ENCODE measurements at regions not wholly inside any gene's neighbourhood (a gene's known extent, or its start where the extent isn't known, plus 50 kb on each side); places are given as distances from the start of the nearest gene placed in this dataset.

DNA sequence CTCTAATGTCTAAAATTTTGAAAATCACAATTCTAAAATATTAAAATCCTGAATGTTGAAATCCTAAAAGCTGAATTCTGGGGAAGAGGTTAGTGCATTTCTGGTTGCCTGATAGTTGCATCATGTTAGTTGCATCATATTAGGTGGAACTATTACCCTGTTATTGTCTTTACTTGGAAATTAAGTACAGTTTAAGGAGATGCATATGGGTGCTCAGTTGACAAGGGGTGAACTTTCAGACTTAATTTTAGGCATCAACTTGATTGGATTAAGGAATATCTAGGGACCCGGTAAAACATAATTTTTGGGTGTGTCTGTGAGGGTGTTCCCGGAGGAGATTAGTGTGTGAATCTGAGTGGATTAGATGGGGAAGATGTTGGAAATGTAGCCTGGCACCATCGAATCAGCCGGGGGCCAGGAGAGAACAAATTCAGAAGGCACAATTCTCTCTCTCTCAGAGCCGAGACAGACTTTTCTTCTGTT is 409.8 kb downstream of the PLCL1 start:
- TF ChIP-seq SMAD4 (CRISPR knock-in tag; IDR thresholded peaks at IDR 0.05) (no peak), ZNF416 (CRISPR knock-in tag; IDR thresholded peaks at IDR 0.05) (no peak), ZNF138 (CRISPR knock-in tag; conservative IDR thresholded peaks at IDR 0.05) (no peak), ZNF232 (CRISPR knock-in tag; IDR thresholded peaks at IDR 0.05) (no peak), ZNF423 (CRISPR knock-in tag; IDR thresholded peaks at IDR 0.05) (no peak)
- TF ChIP-seq, protein P1, sequence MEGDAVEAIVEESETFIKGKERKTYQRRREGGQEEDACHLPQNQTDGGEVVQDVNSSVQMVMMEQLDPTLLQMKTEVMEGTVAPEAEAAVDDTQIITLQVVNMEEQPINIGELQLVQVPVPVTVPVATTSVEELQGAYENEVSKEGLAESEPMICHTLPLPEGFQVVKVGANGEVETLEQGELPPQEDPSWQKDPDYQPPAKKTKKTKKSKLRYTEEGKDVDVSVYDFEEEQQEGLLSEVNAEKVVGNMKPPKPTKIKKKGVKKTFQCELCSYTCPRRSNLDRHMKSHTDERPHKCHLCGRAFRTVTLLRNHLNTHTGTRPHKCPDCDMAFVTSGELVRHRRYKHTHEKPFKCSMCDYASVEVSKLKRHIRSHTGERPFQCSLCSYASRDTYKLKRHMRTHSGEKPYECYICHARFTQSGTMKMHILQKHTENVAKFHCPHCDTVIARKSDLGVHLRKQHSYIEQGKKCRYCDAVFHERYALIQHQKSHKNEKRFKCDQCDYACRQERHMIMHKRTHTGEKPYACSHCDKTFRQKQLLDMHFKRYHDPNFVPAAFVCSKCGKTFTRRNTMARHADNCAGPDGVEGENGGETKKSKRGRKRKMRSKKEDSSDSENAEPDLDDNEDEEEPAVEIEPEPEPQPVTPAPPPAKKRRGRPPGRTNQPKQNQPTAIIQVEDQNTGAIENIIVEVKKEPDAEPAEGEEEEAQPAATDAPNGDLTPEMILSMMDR (IDR thresholded peaks at IDR 0.05): no peak
- TF ChIP-seq, protein P2, sequence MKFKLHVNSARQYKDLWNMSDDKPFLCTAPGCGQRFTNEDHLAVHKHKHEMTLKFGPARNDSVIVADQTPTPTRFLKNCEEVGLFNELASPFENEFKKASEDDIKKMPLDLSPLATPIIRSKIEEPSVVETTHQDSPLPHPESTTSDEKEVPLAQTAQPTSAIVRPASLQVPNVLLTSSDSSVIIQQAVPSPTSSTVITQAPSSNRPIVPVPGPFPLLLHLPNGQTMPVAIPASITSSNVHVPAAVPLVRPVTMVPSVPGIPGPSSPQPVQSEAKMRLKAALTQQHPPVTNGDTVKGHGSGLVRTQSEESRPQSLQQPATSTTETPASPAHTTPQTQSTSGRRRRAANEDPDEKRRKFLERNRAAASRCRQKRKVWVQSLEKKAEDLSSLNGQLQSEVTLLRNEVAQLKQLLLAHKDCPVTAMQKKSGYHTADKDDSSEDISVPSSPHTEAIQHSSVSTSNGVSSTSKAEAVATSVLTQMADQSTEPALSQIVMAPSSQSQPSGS (CRISPR knock-in tag; IDR thresholded peaks at IDR 0.05; ENCODE audit: borderline replicate concordance, low read depth): no peak
- TF ChIP-seq, protein P3, sequence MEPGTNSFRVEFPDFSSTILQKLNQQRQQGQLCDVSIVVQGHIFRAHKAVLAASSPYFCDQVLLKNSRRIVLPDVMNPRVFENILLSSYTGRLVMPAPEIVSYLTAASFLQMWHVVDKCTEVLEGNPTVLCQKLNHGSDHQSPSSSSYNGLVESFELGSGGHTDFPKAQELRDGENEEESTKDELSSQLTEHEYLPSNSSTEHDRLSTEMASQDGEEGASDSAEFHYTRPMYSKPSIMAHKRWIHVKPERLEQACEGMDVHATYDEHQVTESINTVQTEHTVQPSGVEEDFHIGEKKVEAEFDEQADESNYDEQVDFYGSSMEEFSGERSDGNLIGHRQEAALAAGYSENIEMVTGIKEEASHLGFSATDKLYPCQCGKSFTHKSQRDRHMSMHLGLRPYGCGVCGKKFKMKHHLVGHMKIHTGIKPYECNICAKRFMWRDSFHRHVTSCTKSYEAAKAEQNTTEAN (CRISPR knock-in tag; IDR thresholded peaks at IDR 0.05): no peak
- TF ChIP-seq, protein P4, sequence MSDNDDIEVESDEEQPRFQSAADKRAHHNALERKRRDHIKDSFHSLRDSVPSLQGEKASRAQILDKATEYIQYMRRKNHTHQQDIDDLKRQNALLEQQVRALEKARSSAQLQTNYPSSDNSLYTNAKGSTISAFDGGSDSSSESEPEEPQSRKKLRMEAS (CRISPR knock-in tag; IDR thresholded peaks at IDR 0.05): no peak
- TF ChIP-seq, protein P5, sequence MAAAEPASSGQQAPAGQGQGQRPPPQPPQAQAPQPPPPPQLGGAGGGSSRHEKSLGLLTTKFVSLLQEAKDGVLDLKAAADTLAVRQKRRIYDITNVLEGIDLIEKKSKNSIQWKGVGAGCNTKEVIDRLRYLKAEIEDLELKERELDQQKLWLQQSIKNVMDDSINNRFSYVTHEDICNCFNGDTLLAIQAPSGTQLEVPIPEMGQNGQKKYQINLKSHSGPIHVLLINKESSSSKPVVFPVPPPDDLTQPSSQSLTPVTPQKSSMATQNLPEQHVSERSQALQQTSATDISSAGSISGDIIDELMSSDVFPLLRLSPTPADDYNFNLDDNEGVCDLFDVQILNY (CRISPR knock-in tag; IDR thresholded peaks at IDR 0.05): no peak

Data from WTC11 (cell line).